Common myeloid progenitor, CD34-positive (primary cell): ENCODE measurements at regions not wholly inside any gene's neighbourhood (a gene's known extent, or its start where the extent isn't known, plus 50 kb on each side); places are given as distances from the start of the nearest gene placed in this dataset.
A peak's percentile ranks its signal among the peaks of the same experiment; 100 is the strongest.

Source experiments
- CTCF ChIA-PET: fragments of 350-600 bp; sonication (Branson Sonifier 250); formaldehyde crosslinking; loops from one replicate; lab custom pipeline; 2021; ENCODE audit warnings: antibody characterized with exemption; lab: Charles Lee
- POLR2A ChIA-PET: fragments of 350-600 bp; sonication (Branson Sonifier 250); formaldehyde crosslinking; loops from one replicate; lab custom pipeline; 2021; ENCODE audit warnings: antibody characterized with exemption; lab: Charles Lee
- DNase-seq, 3 donors: peaks; one replicate each; pipeline versions ENCODE4 v3.0.0 to v3.0.0-alpha.2; 2013
- H3K27ac ChIP-seq, 2 experiments: 1 replicate in 1 of 2; 2 replicates in 1 of 2; pipeline ENCODE4 v1.7.0; 2013; ENCODE audit warnings: inconsistent platforms in 2 of 2, low read length in 2 of 2, mild to moderate bottlenecking in 2 of 2, low read depth in 1 of 2, moderate library complexity in 1 of 2; ENCODE audit not compliant: severe bottlenecking in 2 of 2, insufficient read depth in 1 of 2, poor library complexity in 1 of 2
- H3K27me3 ChIP-seq, 5 experiments: replicated peaks in 2 of 5; 1 replicate in 3 of 5; 2 replicates in 2 of 5; pipeline versions ENCODE4 v1.6.1 to v1.7.0; 2013; ENCODE audit warnings: low read length in 4 of 5, mild to moderate bottlenecking in 2 of 5, moderate library complexity in 2 of 5, inconsistent platforms in 1 of 5; ENCODE audit not compliant: insufficient read depth in 5 of 5, control insufficient read depth in 4 of 5
- H3K36me3 ChIP-seq, 4 experiments: 1 replicate in 2 of 4; 2 replicates in 2 of 4; pipeline versions ENCODE4 v1.6.1 to v1.7.0; 2013; ENCODE audit warnings: low read length in 3 of 4, control low read depth in 1 of 4, mild to moderate bottlenecking in 1 of 4; ENCODE audit not compliant: control insufficient read depth in 4 of 4, insufficient read depth in 4 of 4
- H3K4me1 ChIP-seq, 4 experiments: 1 replicate in 3 of 4; 2 replicates in 1 of 4; pipeline versions ENCODE4 v1.6.1 to v1.7.1; 2013; ENCODE audit warnings: low read length in 3 of 4, mild to moderate bottlenecking in 3 of 4, control low read depth in 1 of 4, inconsistent platforms in 1 of 4, moderate library complexity in 1 of 4; ENCODE audit not compliant: control insufficient read depth in 4 of 4, insufficient read depth in 4 of 4; ENCODE audit errors: control extremely low read depth in 1 of 4
- H3K4me3 ChIP-seq, 7 experiments: 1 replicate in 4 of 7; 2 replicates in 3 of 7; pipeline versions ENCODE4 v1.5.1 to v1.7.0; 2013; ENCODE audit warnings: mild to moderate bottlenecking in 7 of 7, low read length in 6 of 7, moderate library complexity in 6 of 7, inconsistent platforms in 2 of 7, low read depth in 2 of 7, control low read depth in 1 of 7; ENCODE audit not compliant: insufficient read depth in 4 of 7, control insufficient read depth in 1 of 7; ENCODE audit errors: extremely low read depth in 1 of 7
- H3K9me3 ChIP-seq, 5 experiments: 1 replicate in 4 of 5; 2 replicates in 1 of 5; pipeline versions ENCODE4 v1.6.1 to v1.7.1; 2013; ENCODE audit warnings: low read length in 4 of 5, mild to moderate bottlenecking in 2 of 5, inconsistent platforms in 1 of 5, low read depth in 1 of 5, moderate library complexity in 1 of 5; ENCODE audit not compliant: control insufficient read depth in 4 of 5, insufficient read depth in 2 of 5; ENCODE audit errors: control extremely low read depth in 1 of 5
- WGBS: methylation state at CpG from one replicate; pipeline ENCODE4 v1.1.5; 2013; ENCODE audit not compliant: insufficient coverage; 5-methylcytosine and 5-hydroxymethylcytosine counted together

DNA sequence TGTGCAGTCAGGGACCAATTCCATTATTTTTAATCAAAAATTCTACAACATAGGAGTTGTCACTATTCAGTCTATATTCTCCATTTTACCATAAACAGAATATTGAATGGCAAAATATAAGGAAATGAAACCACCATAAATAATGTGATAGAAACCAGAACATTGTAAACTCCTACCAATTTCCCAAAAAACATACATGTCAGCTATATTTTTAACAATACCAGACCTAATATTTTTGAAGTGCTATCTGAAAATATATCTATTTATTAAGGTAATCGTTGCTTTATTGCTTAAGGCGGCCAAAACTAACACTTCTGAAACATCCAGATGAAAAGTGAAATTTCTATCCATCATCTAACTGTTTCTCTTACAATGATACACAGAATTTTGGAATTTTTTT, 123.0 kb upstream of the C11orf58 start:
- no peak for DNase-seq
- no peaks in the 10 kb centered on the region for H3K9me3 ChIP-seq
- no CpG with 5 or more reads among the region's 2 CpGs for WGBS
- H3K4me3 ChIP-seq = no peak overlapping the region
- no peak overlapping the region for H3K27ac ChIP-seq
- no peaks in the 10 kb centered on the region for H3K36me3 ChIP-seq
- ChIA-PET POLR2A (no interaction called here), CTCF (interaction anchor here (1.1 kb wide), 1 partner anchor 846 kb away, joined by 3 read pairs; no protein-coding TSS in a partner anchor)
- H3K4me1 ChIP-seq = peaks cover 2 to 19% (median 16%) of the 10 kb centered on the region in 4 experiments
- peaks cover 25 to 83% (median 46%) of the 10 kb centered on the region in 5 experiments for H3K27me3 ChIP-seq

DNA sequence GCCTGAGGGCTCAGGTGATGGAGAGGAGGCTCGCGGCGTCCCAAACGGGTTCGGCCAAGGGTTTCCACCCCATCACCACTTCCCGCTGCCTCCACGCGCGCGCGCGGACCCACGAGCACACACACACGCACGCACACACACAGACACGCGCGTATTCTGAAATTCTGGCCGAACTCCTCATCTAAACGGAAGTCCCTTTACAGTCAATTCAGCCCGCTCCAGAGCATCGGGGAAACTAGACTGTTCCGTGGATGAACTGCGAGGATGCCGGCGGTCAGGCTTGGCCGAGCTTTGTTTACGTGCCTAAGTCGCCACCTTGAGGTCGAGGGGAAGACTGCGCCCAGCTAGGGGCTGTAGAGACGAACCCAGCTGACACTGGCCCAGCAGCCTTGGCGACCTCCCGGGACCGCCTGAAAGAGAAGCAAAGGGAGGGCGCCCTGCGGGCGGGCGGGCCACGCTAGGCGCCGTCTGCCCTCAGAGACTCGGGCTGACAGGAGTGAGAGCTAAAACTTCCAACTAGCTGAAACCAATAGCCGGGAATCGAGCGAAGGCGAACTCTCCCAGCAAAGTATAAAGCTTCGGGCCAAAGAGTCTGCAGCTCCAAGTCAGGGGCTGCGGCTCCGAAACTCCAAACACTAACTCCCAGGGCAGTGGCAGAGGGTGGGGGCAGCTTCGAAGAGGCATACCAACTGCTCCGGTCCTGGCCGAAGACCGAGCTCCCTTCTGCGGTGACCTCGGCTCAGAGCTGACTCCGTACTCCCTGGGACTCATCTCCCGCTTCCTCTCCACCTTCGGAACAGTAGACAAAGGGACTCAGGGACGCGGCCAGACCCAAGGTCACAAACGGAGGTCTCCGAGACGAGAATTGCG, 124.7 kb upstream of the C11orf58 start:
- H3K27me3 ChIP-seq = peaks cover 40 to 92% (median 58%) of the 10 kb centered on the region in 5 experiments
- peak overlapping the region in 5 of 7 experiments; percentile 5 to 55 (median 28) for H3K4me3 ChIP-seq
- peaks cover 2 to 19% (median 16%) of the 10 kb centered on the region in 4 experiments for H3K4me1 ChIP-seq
- H3K9me3 ChIP-seq = no peaks in the 10 kb centered on the region
- 1% methylated on average over 48 of the region's 65 CpGs for WGBS
- no peak overlapping the region for H3K27ac ChIP-seq
- no peaks in the 10 kb centered on the region for H3K36me3 ChIP-seq
- DNase-seq = peak; percentile 79 to 89 (median 88)
- ChIA-PET POLR2A (interaction anchor here (0.6 kb wide), 1 partner anchor 983 kb away, joined by 3 read pairs; no protein-coding TSS in a partner anchor), CTCF (interaction anchor here (0.9 to 2.6 kb wide), 22 partner anchors 8 to 969 kb away, joined by 3 to 11 read pairs (median 5); no protein-coding TSS in a partner anchor)

- H3K9me3 ChIP-seq = no peaks in the 10 kb centered on the region
- H3K36me3 ChIP-seq = no peaks in the 10 kb centered on the region
- DNase-seq = no peak
- H3K27ac ChIP-seq = no peak overlapping the region
- H3K27me3 ChIP-seq = peaks cover 41 to 92% (median 59%) of the 10 kb centered on the region in 5 experiments
- ChIA-PET CTCF (interaction anchor here (0.9 to 2.6 kb wide), 19 partner anchors 8 to 969 kb away, joined by 3 to 11 read pairs (median 5); no protein-coding TSS in a partner anchor), POLR2A (no interaction called here)
- 3% methylated on average over 13 of the region's 13 CpGs for WGBS
- peak overlapping the region in 2 of 7 experiments; percentile 40 to 55 for H3K4me3 ChIP-seq
- peaks cover 2 to 19% (median 16%) of the 10 kb centered on the region in 4 experiments for H3K4me1 ChIP-seq
Measured at GRCh38 chr11:16613262-16613511, 125.3 kb upstream of the C11orf58 start.

GRCh38 chr11:16612566-16613261, 125.7 kb upstream of the C11orf58 start:
- Histone ChIP-seq H3K4me1 (peaks cover 2 to 24% (median 17%) of the 10 kb centered on the region in 4 experiments), H3K27ac (no peak overlapping the region), H3K36me3 (no peaks in the 10 kb centered on the region), H3K9me3 (no peaks in the 10 kb centered on the region), H3K27me3 (peaks cover 43 to 93% (median 64%) of the 10 kb centered on the region in 5 experiments), H3K4me3 (no peak overlapping the region)
- 13% methylated on average over 10 of the region's 26 CpGs for WGBS
- peak in 1 of 3 donors; percentile 36 for DNase-seq
- CTCF ChIA-PET = interaction anchor here (1.0 to 2.6 kb wide), 11 partner anchors 8 to 964 kb away, joined by 3 to 11 read pairs (median 8); no protein-coding TSS in a partner anchor
- POLR2A ChIA-PET = no interaction called here

GRCh38 chr11:16611926-16612565, 126.4 kb upstream of the C11orf58 start:
- no peaks in the 10 kb centered on the region for H3K36me3 ChIP-seq
- POLR2A ChIA-PET = no interaction called here
- DNase-seq = peak in 2 of 3 donors; percentile 39 to 54
- H3K9me3 ChIP-seq = no peaks in the 10 kb centered on the region
- peaks cover 43 to 96% (median 61%) of the 10 kb centered on the region in 5 experiments for H3K27me3 ChIP-seq
- H3K4me3 ChIP-seq = no peak overlapping the region
- no peak overlapping the region for H3K27ac ChIP-seq
- WGBS = 6% methylated on average over 3 of the region's 11 CpGs
- H3K4me1 ChIP-seq = peaks cover 2 to 30% (median 23%) of the 10 kb centered on the region in 4 experiments
- CTCF ChIA-PET = interaction anchor here (1.0 to 2.6 kb wide), 8 partner anchors 7 to 963 kb away, joined by 3 to 10 read pairs (median 8); no protein-coding TSS in a partner anchor

DNA sequence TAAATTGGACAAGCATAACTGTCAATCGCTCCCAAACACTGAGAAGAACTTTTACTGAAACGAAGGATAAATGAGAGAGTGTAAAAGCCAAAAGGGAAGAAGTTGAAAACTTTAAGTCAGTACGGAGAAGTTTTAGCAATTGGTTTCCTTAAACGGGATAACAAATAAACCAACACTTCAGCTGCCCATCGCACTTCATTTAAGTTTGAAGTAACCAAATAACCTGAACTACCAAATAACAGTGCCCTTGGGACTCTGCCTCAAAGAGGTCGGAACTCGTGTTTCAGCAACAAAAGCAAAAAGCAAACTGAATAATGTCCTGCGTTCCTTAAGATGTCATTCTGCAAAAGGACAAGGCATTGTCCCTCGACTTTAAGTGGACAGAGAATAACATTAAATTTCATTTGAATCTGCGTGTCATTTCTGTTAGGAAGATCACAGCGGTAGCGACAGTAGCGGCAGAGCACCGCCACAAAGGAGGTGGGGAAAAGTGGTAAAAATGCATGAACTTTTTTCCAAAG, 127.0 kb upstream of the C11orf58 start:
- H3K4me1 ChIP-seq = peaks cover 2 to 36% (median 29%) of the 10 kb centered on the region in 4 experiments
- POLR2A ChIA-PET = no interaction called here
- no peak overlapping the region for H3K27ac ChIP-seq
- peaks cover 43 to 98% (median 60%) of the 10 kb centered on the region in 5 experiments for H3K27me3 ChIP-seq
- CTCF ChIA-PET = interaction anchor here (1.1 to 1.8 kb wide), 3 partner anchors 421 to 842 kb away, joined by 3 to 8 read pairs (median 4); no protein-coding TSS in a partner anchor
- no peaks in the 10 kb centered on the region for H3K36me3 ChIP-seq
- peak in 1 of 3 donors; percentile 41 for DNase-seq
- no peak overlapping the region for H3K4me3 ChIP-seq
- no peaks in the 10 kb centered on the region for H3K9me3 ChIP-seq
- WGBS = 2% methylated on average over 7 of the region's 14 CpGs
